A549 (cell line): ENCODE measurements at regions not wholly inside any gene's neighbourhood (a gene's known extent, or its start where the extent isn't known, plus 50 kb on each side); places are given as distances from the start of the nearest gene placed in this dataset.

Source experiments
- ATAC-seq, 2 experiments: fragments of 200-7000 bp in 1 of 2; fragments of >200 bp in 1 of 2; cut with Nextera tagmentation in 1 of 2; cut with Tn5 transposase in 1 of 2; 3 replicates each; pipeline versions ENCODE4 v1.8.0 to v1.9.1; 2018 to 2020; ENCODE audit warnings: mild to moderate bottlenecking in 1 of 2, moderate library complexity in 1 of 2
- CTCF ChIA-PET: fragments of 300-600 bp; sonication (Branson Sonifier 250); formaldehyde crosslinking; extraction: SDS; loops from one replicate; lab custom pipeline; 2021; ENCODE audit warnings: antibody characterized with exemption, inconsistent platforms; lab: Yijun Ruan, JAX
- POLR2A ChIA-PET: fragments of 350-600 bp; formaldehyde crosslinking; extraction: SDS; loops from one replicate; lab custom pipeline; 2021; ENCODE audit warnings: antibody characterized with exemption, inconsistent platforms; lab: Yijun Ruan, JAX
- DNase-seq, 2 experiments: peaks; one replicate each; pipeline versions ENCODE4 v3.0.0 to v3.0.0-alpha.2; 2011 to 2016; ENCODE audit warnings: low read depth in 1 of 2, low spot score in 1 of 2
- FAIRE-seq: peaks from 2 replicates; lab custom pipeline; 2011; peaks lifted over from hg19 to GRCh38; lab: Jason Lieb, UNC
- H3K27ac ChIP-seq, 2 experiments: fragments of >200 bp; sonication (Bioruptor Twin); formaldehyde crosslinking; 3 replicates each; pipeline ENCODE4 v1.5.1; 2016 to 2017
- H3K4me1 ChIP-seq: fragments of >200 bp; sonication (Bioruptor Twin); formaldehyde crosslinking; 3 replicates; pipeline ENCODE4 v1.6.1; 2016
- H3K4me2 ChIP-seq: fragments of >200 bp; sonication (Bioruptor Twin); formaldehyde crosslinking; 3 replicates; pipeline ENCODE4 v1.6.1; 2016
- H3K4me3 ChIP-seq: fragments of >200 bp; sonication (Bioruptor Twin); formaldehyde crosslinking; 3 replicates; pipeline ENCODE4 v1.5.1; 2016
- H3K9me3 ChIP-seq: fragments of >200 bp; sonication (Bioruptor Twin); formaldehyde crosslinking; 3 replicates; pipeline ENCODE4 v1.6.1; 2016
- BHLHE40 ChIP-seq: IDR thresholded peaks from 2 replicates; pipeline ENCODE4 v1.6.1; 2012; ENCODE audit warnings: low read depth, low read length, inconsistent platforms
- CBX2 ChIP-seq: fragments of 200-600 bp; sonication (generic); IDR thresholded peaks from 2 replicates; pipeline ENCODE4 v1.6.1; 2016; ENCODE audit warnings: low read depth, mild to moderate bottlenecking, borderline replicate concordance
- CBX8 ChIP-seq: fragments of 200-600 bp; sonication (generic); IDR thresholded peaks from 2 replicates; pipeline ENCODE4 v1.6.1; 2016
- EHMT2 ChIP-seq: fragments of 200-600 bp; sonication (generic); IDR thresholded peaks from 2 replicates; pipeline ENCODE4 v1.6.1; 2016; ENCODE audit warnings: antibody characterized with exemption, low read depth, mild to moderate bottlenecking, moderate library complexity
- FOSB ChIP-seq: fragments of 250-450 bp; sonication (Bioruptor Pico); IDR thresholded peaks from 2 replicates; pipeline ENCODE4 v1.5.0; 2020; ENCODE audit warnings: mild to moderate bottlenecking, moderate library complexity
- HDAC2 ChIP-seq: fragments of 200-600 bp; sonication (generic); IDR thresholded peaks from 2 replicates; pipeline ENCODE4 v1.6.1; 2016
- HES2 ChIP-seq: fragments of >200 bp; sonication (Bioruptor Twin); formaldehyde crosslinking; IDR thresholded peaks from 2 replicates; pipeline ENCODE4 v1.6.1; 2016
- HEYL ChIP-seq: fragments of 250-450 bp; sonication (Bioruptor Pico); IDR thresholded peaks from 2 replicates; pipeline ENCODE4 v1.8.0; 2021; ENCODE audit warnings: mild to moderate bottlenecking, moderate library complexity
- HMGXB4 ChIP-seq: fragments of 250-450 bp; sonication (Bioruptor Pico); IDR thresholded peaks from 2 replicates; pipeline ENCODE4 v1.5.0; 2021; ENCODE audit warnings: mild to moderate bottlenecking, moderate library complexity, borderline replicate concordance
- HOXA7 ChIP-seq: fragments of 250-450 bp; sonication (Bioruptor Pico); IDR thresholded peaks from 2 replicates; pipeline ENCODE4 v1.5.0; 2020; ENCODE audit warnings: mild to moderate bottlenecking, moderate library complexity
- JUNB ChIP-seq: fragments of >200 bp; sonication (Bioruptor Twin); formaldehyde crosslinking; IDR thresholded peaks from 2 replicates; pipeline ENCODE4 v1.6.1; 2016
- KDM5A ChIP-seq: fragments of 200-600 bp; sonication (generic); IDR thresholded peaks from 2 replicates; pipeline ENCODE4 v1.6.1; 2016; ENCODE audit warnings: antibody characterized with exemption, mild to moderate bottlenecking
- MAFK ChIP-seq: fragments of 450-650 bp; IDR thresholded peaks from 2 replicates; pipeline ENCODE4 v1.6.1; 2014; ENCODE audit not compliant: partially characterized antibody
- MAX ChIP-seq: IDR thresholded peaks from 2 replicates; pipeline ENCODE4 v1.6.1; 2012
- MAZ ChIP-seq: fragments of 150-350 bp; IDR thresholded peaks from 2 replicates; pipeline ENCODE4 v1.6.1; 2014; ENCODE audit warnings: antibody characterized with exemption, low read depth, low read length, borderline replicate concordance
- NFE2L2 ChIP-seq: fragments of 150-350 bp; conservative IDR thresholded peaks from 2 replicates; pipeline ENCODE4 v1.6.1; 2014; ENCODE audit warnings: low read length
- PHF8 ChIP-seq: fragments of 200-600 bp; sonication (generic); IDR thresholded peaks from 2 replicates; pipeline ENCODE4 v1.6.1; 2016; ENCODE audit warnings: low read depth, mild to moderate bottlenecking, antibody characterized with exemption, moderate library complexity, borderline replicate concordance
- POLR2A ChIP-seq: IDR thresholded peaks from 2 replicates; pipeline ENCODE4 v1.6.1; 2012; ENCODE audit warnings: mild to moderate bottlenecking, low read length
- RAD21 ChIP-seq, 2 experiments: fragments of >200 bp in 1 of 2; sonication (Bioruptor Twin) in 1 of 2; formaldehyde crosslinking in 1 of 2; IDR thresholded peaks in 1 of 2; conservative IDR thresholded peaks in 1 of 2; 2 replicates in 1 of 2; 3 replicates in 1 of 2; pipeline ENCODE4 v1.6.1; 2012 to 2018; ENCODE audit warnings: inconsistent platforms in 1 of 2
- SMC3 ChIP-seq: fragments of >200 bp; sonication (Bioruptor Twin); formaldehyde crosslinking; IDR thresholded peaks from 3 replicates; pipeline ENCODE4 v1.6.1; 2018; ENCODE audit warnings: inconsistent platforms
- SREBF2 ChIP-seq: fragments of 450-650 bp; IDR thresholded peaks from 2 replicates; pipeline ENCODE4 v1.6.1; 2014; ENCODE audit warnings: mild to moderate bottlenecking, moderate library complexity
- TFCP2L1 ChIP-seq: fragments of 250-450 bp; sonication (Bioruptor Pico); IDR thresholded peaks from 2 replicates; pipeline ENCODE4 v1.5.0; 2021; ENCODE audit warnings: mild to moderate bottlenecking
- ZC3H11A ChIP-seq: fragments of 450-650 bp; IDR thresholded peaks from 2 replicates; pipeline ENCODE4 v1.6.1; 2014; ENCODE audit warnings: antibody characterized with exemption, mild to moderate bottlenecking
- WGBS: methylation state at CpG from one replicate; pipeline ENCODE4 v1.1.6; 2017; ENCODE audit errors: missing lambda C conversion rate; 5-methylcytosine and 5-hydroxymethylcytosine counted together
- TF ChIP-seq, protein P1 (sequence below): fragments of 150-350 bp; IDR thresholded peaks from 2 replicates; pipeline ENCODE4 v1.6.1; 2014; ENCODE audit warnings: low read depth, mild to moderate bottlenecking, low read length
- TF ChIP-seq, protein P2 (sequence below): fragments of 450-650 bp; IDR thresholded peaks from 2 replicates; pipeline ENCODE4 v1.6.1; 2014; ENCODE audit warnings: antibody characterized with exemption
- TF ChIP-seq, protein P3 (sequence below): IDR thresholded peaks from 2 replicates; pipeline ENCODE4 v1.6.1; 2012

DNA sequence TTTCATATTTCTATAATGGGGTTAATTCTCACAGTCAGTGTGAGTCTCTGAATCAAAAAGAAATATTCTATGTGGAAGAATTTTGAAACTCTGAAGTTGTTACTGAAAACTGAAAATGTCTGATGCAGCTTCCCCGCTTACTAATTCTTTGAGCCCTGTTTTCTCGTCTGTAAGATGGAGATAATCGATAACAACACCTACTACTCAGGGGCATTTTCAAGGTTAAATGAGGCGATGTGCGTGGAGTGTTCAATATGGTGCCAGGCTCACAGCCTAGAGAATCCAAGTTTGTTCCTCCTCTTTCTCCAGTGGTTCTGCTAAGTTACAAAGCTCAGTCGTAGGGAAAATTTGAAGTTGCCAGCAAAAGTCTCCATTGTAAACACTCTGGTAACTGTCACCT lies 391.4 kb downstream of the FUT8 start:
- CTCF ChIA-PET, result interaction anchor here (1.2 kb wide), 1 partner anchor 21 kb away, joined by 3 read pairs; no protein-coding TSS in a partner anchor
- ATAC-seq (no peak), DNase-seq (no peak), FAIRE-seq (no peak)
- TF ChIP-seq, protein P1, sequence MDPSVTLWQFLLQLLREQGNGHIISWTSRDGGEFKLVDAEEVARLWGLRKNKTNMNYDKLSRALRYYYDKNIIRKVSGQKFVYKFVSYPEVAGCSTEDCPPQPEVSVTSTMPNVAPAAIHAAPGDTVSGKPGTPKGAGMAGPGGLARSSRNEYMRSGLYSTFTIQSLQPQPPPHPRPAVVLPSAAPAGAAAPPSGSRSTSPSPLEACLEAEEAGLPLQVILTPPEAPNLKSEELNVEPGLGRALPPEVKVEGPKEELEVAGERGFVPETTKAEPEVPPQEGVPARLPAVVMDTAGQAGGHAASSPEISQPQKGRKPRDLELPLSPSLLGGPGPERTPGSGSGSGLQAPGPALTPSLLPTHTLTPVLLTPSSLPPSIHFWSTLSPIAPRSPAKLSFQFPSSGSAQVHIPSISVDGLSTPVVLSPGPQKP, result no peak
- TF ChIP-seq ZC3H11A, result no peak
- no peak for TF ChIP-seq HDAC2
- TF ChIP-seq CBX2, result no peak
- TF ChIP-seq TFCP2L1, result no peak
- no peak for TF ChIP-seq RAD21 (conservative IDR thresholded peaks at IDR 0.05 in 1 of 2, IDR thresholded peaks at IDR 0.05 in 1 of 2)
- Histone ChIP-seq H3K9me3 (peaks cover 5% of the 10 kb centered on the region; the same call in 1 of the 3 replicates), H3K27ac (no peak overlapping the region), H3K4me3 (no peak overlapping the region), H3K4me1 (no peaks in the 10 kb centered on the region), H3K4me2 (no peak overlapping the region)
- 56% methylated on average over 6 of the region's 6 CpGs for WGBS
- POLR2A ChIA-PET, result no interaction called here

DNA sequence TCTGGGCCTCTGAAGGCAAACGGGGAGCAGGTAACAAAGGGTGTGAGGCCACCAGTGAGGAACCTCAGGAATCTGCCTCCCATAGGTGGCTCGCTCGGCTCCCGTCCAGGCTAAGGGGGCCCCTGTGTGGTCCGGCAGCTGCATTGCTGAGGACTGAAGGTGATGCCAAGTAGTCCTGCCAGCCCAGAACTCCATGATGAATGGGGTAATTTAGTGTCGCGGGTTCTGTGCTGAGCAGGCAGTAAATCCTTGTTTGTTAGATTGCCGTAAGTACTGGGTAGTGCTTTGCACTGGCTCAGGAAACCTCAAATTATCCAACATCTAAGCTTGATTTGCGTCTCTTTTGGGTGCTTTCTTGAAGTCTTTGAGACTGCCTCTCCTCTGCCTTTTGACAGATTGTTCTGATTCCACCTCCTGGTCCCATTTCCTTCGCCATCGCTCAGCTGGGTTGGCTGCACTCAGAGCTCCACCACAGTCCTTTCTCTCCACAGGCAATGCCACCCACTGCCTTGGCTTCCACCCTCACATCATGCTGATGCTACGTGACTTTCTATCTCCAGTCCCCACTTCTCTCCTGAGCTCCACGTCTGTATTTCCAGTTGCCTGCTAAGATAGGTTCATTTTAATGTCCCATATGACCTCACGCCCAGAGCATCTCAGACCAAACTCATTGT lies 392.0 kb downstream of the FUT8 start:
- Histone ChIP-seq H3K4me1 (no peaks in the 10 kb centered on the region), H3K4me2 (no peak overlapping the region), H3K9me3 (peaks cover 5% of the 10 kb centered on the region; the same call in 1 of the 3 replicates), H3K4me3 (no peak overlapping the region), H3K27ac (no peak overlapping the region)
- 56% methylated on average over 14 of the region's 14 CpGs for WGBS
- CTCF ChIA-PET, result interaction anchor here (1.2 kb wide), 1 partner anchor 20 kb away, joined by 3 read pairs; no protein-coding TSS in a partner anchor
- TF ChIP-seq, protein P2, sequence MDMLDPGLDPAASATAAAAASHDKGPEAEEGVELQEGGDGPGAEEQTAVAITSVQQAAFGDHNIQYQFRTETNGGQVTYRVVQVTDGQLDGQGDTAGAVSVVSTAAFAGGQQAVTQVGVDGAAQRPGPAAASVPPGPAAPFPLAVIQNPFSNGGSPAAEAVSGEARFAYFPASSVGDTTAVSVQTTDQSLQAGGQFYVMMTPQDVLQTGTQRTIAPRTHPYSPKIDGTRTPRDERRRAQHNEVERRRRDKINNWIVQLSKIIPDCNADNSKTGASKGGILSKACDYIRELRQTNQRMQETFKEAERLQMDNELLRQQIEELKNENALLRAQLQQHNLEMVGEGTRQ, result no peak
- no peak for TF ChIP-seq JUNB
- no peak for TF ChIP-seq EHMT2
- TF ChIP-seq POLR2A, result no peak
- no peak for TF ChIP-seq MAZ
- no peak for TF ChIP-seq CBX8
- FAIRE-seq, result no peak
- no peak for ATAC-seq
- POLR2A ChIA-PET, result no interaction called here
- DNase-seq, result no peak

DNA sequence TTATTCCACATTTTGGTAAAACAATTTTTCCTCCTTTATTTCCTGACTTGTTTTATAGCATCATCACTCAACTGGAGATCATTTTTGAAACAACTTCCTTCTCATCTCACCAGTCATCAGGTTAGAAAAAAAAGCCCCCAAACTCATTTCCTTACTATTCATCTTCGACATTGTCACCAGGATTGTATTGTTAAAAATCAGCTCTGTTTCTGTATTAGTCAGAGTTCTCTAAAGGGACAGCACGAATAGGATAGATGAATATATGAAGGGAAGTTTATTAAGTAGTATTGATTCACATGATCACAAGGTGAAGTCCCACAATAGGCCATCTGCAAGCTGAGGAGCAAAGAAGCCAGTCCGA lies 392.6 kb downstream of the FUT8 start:
- 32% methylated on average over 3 of the region's 3 CpGs for WGBS
- no peak for FAIRE-seq
- Histone ChIP-seq H3K27ac (no peak overlapping the region), H3K4me2 (no peak overlapping the region), H3K4me3 (no peak overlapping the region), H3K9me3 (peaks cover 5% of the 10 kb centered on the region; the same call in 1 of the 3 replicates), H3K4me1 (no peaks in the 10 kb centered on the region)
- ChIA-PET POLR2A (no interaction called here), CTCF (interaction anchor here (1.2 kb wide), 1 partner anchor 19 kb away, joined by 3 read pairs; no protein-coding TSS in a partner anchor)
- no peak for DNase-seq
- ATAC-seq, result no peak
- TF ChIP-seq HOXA7 (CRISPR knock-in tag) (no peak), SREBF2 (no peak), HEYL (CRISPR knock-in tag) (no peak), NFE2L2 (no peak), ZC3H11A (no peak), JUNB (no peak), MAFK (no peak), PHF8 (no peak), FOSB (CRISPR knock-in tag) (no peak), HMGXB4 (no peak), HES2 (no peak), MAX (no peak), CBX2 (no peak), BHLHE40 (no peak), CBX8 (no peak), HDAC2 (no peak), KDM5A (no peak), SMC3 (no peak)
- TF ChIP-seq, protein P3, sequence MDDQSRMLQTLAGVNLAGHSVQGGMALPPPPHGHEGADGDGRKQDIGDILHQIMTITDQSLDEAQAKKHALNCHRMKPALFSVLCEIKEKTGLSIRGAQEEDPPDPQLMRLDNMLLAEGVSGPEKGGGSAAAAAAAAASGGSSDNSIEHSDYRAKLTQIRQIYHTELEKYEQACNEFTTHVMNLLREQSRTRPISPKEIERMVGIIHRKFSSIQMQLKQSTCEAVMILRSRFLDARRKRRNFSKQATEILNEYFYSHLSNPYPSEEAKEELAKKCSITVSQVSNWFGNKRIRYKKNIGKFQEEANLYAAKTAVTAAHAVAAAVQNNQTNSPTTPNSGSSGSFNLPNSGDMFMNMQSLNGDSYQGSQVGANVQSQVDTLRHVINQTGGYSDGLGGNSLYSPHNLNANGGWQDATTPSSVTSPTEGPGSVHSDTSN, result no peak
- TF ChIP-seq, protein P1, result no peak
